ENCODE measurements at regions not wholly inside any gene's neighbourhood (a gene's known extent, or its start where the extent isn't known, plus 50 kb on each side); places are given as distances from the start of the nearest gene placed in this dataset.
"Not testable (repeated sequence)": the region's sequence is repeated elsewhere in the genome, so short reads cannot be mapped to it uniquely, and the experiment has no call there.

DNA sequence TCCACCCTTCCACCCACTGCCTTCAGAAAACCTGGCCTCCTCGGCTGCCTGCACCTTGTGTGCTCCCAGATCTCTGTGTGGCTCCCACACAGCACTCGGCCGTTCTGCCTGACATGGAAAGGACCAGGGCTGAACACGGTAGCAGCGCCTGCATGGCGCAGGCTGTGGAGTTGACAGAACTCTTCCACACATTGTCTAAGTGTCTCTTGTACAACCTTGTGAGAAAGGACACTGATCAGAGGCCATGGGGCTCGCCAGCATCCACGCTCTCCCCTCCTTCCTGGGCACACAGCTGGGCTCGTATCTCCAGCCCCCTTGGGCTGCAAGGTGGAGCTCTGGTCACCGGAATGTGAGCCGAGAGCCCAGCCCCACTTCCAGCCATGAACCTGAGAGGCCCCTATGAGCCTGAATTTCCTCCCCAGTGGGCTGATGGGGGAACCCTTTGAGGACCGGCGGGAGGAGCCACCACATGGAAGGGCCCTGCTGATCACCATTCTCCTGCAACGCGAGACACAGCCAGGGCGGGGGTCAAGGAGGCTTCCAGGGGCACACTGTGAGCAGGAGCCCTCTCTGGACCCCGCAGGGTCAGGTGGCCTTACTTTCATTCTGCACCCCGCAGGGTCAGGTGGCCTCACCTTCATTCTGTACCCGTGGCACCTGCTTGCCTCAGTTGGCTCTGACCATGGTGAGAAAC, 314.2 kb upstream of the MYT1L start:
- no peak overlapping the region for H3K27ac Mint-ChIP-seq
- no peak overlapping the region for H3K4me3 Mint-ChIP-seq
- 86 to 89% methylated on average over 10 to 19 of the region's 19 CpGs for WGBS, 2 experiments (ENCODE audit: insufficient coverage in 1 of 2, insufficient read length in 1 of 2)

DNA sequence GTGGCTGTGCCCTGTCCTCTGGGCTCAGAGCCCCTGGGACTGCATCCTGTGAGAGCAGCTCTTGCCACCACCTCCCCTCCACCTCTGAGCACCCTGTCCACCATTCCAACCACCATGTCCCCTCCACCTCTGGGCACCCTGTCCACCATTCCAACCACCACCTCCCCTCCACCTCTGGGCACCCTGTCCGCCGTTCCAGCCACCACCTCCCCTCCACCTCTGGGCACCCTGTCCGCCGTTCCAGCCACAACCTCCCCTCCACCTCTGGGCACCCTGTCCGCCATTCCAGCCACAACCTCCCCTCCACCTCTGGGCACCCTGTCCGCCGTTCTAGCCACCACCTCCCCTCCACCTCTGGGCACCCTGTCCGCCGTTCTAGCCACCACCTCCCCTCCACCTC, 313.7 kb upstream of the MYT1L start:
- H3K27me3 ChIP-seq (ENCODE audit: control insufficient read depth, insufficient read depth, low read length, poor library complexity, severe bottlenecking); H3K27me3 Mint-ChIP-seq (ENCODE audit: insufficient read depth); H3K4me3 ChIP-seq (ENCODE audit: low read length); DNase-seq; H3K27ac Mint-ChIP-seq; H3K4me1 ChIP-seq (ENCODE audit: control insufficient read depth, insufficient read depth, low read length); H3K36me3 ChIP-seq (ENCODE audit: control insufficient read depth, insufficient read depth, low read length); H3K36me3 Mint-ChIP-seq (ENCODE audit: low read depth); H3K9me3 Mint-ChIP-seq; H3K9me3 ChIP-seq (ENCODE audit: control insufficient read depth, low read length); H3K9ac ChIP-seq (ENCODE audit: extremely low read depth, low read length, poor library complexity, severe bottlenecking); H3K4me3 Mint-ChIP-seq; H3K27ac ChIP-seq (ENCODE audit: low read depth, low read length): not testable (repeated sequence)
- WGBS, 2 experiments (ENCODE audit: insufficient coverage in 1 of 2, insufficient read length in 1 of 2) = 70 to 83% methylated on average over 1 to 9 of the region's 9 CpGs
- peaks cover 11% of the 10 kb centered on the region for H3K4me1 Mint-ChIP-seq

More for the DNA sequence above, 314.2 kb upstream of the MYT1L start:
- Mint-ChIP-seq H3K36me3 (ENCODE audit: low read depth) (no peaks in the 10 kb centered on the region), H3K27me3 (ENCODE audit: insufficient read depth) (peaks cover 2% of the 10 kb centered on the region), H3K9me3 (peaks cover 2% of the 10 kb centered on the region), H3K4me1 (peaks cover 11% of the 10 kb centered on the region)
- DNase-seq = no peak
- Histone ChIP-seq H3K27me3 (ENCODE audit: control insufficient read depth, insufficient read depth, low read length, poor library complexity, severe bottlenecking) (no peaks in the 10 kb centered on the region), H3K9ac (ENCODE audit: extremely low read depth, low read length, poor library complexity, severe bottlenecking) (no peak overlapping the region), H3K4me3 (ENCODE audit: low read length) (no peak overlapping the region), H3K9me3 (ENCODE audit: control insufficient read depth, low read length) (no peaks in the 10 kb centered on the region), H3K36me3 (ENCODE audit: control insufficient read depth, insufficient read depth, low read length) (no peaks in the 10 kb centered on the region), H3K27ac (ENCODE audit: low read depth, low read length) (no peak overlapping the region), H3K4me1 (ENCODE audit: control insufficient read depth, insufficient read depth, low read length) (peaks cover 2% of the 10 kb centered on the region)
- no peak for TF ChIP-seq CTCF (conservative IDR thresholded peaks at IDR 0.05)

DNA sequence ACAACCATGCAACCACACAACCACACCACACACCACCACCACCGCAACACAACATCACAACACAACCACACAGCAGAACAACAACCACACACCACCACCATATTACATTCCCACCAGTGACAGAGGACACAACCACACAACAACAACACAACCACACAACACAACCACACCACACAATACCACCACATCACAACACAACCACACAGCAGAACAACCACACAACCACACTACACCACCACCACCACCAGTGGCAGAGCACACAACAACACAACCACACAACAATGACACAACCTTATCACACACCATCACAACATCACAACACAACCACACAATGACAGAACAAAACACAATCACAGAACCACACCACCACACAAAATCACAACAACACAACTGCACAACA, 313.0 kb upstream of the MYT1L start:
- no peak for TF ChIP-seq CTCF (conservative IDR thresholded peaks at IDR 0.05)
- H3K4me1 ChIP-seq (ENCODE audit: control insufficient read depth, insufficient read depth, low read length) = peaks cover 2% of the 10 kb centered on the region
- no peak overlapping the region for H3K27ac ChIP-seq (ENCODE audit: low read depth, low read length)
- no peak overlapping the region for H3K9ac ChIP-seq (ENCODE audit: extremely low read depth, low read length, poor library complexity, severe bottlenecking)
- H3K27me3 ChIP-seq (ENCODE audit: control insufficient read depth, insufficient read depth, low read length, poor library complexity, severe bottlenecking) = no peaks in the 10 kb centered on the region
- no peaks in the 10 kb centered on the region for H3K36me3 Mint-ChIP-seq (ENCODE audit: low read depth)
- H3K4me1 Mint-ChIP-seq = peaks cover 11% of the 10 kb centered on the region
- peaks cover 2% of the 10 kb centered on the region for H3K27me3 Mint-ChIP-seq (ENCODE audit: insufficient read depth)
- WGBS, 2 experiments (ENCODE audit: insufficient coverage in 1 of 2, insufficient read length in 1 of 2) = 83% methylated on average over 1 of the region's 1 CpG; no CpG with 5 or more reads in 1 of the 2 experiments
- H3K4me3 ChIP-seq (ENCODE audit: low read length) = no peak overlapping the region
- H3K4me3 Mint-ChIP-seq = no peak overlapping the region
- DNase-seq = peak; percentile 7
- H3K9me3 ChIP-seq (ENCODE audit: control insufficient read depth, low read length) = no peaks in the 10 kb centered on the region
- H3K9me3 Mint-ChIP-seq = peaks cover 2% of the 10 kb centered on the region
- no peak overlapping the region for H3K27ac Mint-ChIP-seq
- no peaks in the 10 kb centered on the region for H3K36me3 ChIP-seq (ENCODE audit: control insufficient read depth, insufficient read depth, low read length)
